ENCODE measurements at regions not wholly inside any gene's neighbourhood (a gene's known extent, or its start where the extent isn't known, plus 50 kb on each side); places are given as distances from the start of the nearest gene placed in this dataset.
"Not testable (repeated sequence)": the region's sequence is repeated elsewhere in the genome, so short reads cannot be mapped to it uniquely, and the experiment has no call there.

GRCh38 chr11:121904148-121904547, 211.9 kb downstream of the BLID start:
- no peak overlapping the region for H3K27ac ChIP-seq (ENCODE audit: low read depth, low read length)
- H3K27me3 ChIP-seq (ENCODE audit: control insufficient read depth, insufficient read depth, low read length), result no peaks in the 10 kb centered on the region
- DNase-seq (ENCODE audit: low read depth, low spot score), result no peak
- H3K4me3 ChIP-seq (ENCODE audit: low read depth, low read length), result no peak overlapping the region
- ChIA-PET CTCF (interaction anchor here (0.7 kb wide), 1 partner anchor 146 kb away, joined by 3 read pairs; no protein-coding TSS in a partner anchor), POLR2A (interaction anchor here (0.5 kb wide), 1 partner anchor 191 kb away, joined by 7 read pairs; no protein-coding TSS in a partner anchor)
- TF ChIP-seq CTCF (IDR thresholded peaks at IDR 0.05; ENCODE audit: low read depth, low read length), result no peak
- H3K9me3 ChIP-seq (ENCODE audit: control insufficient read depth, insufficient read depth, low read length), result no peaks in the 10 kb centered on the region

GRCh38 chr11:121901886-121902285, 214.1 kb downstream of the BLID start:
- Histone ChIP-seq H3K9me3 (ENCODE audit: control insufficient read depth, insufficient read depth, low read length) (no peaks in the 10 kb centered on the region), H3K27me3 (ENCODE audit: control insufficient read depth, insufficient read depth, low read length) (no peaks in the 10 kb centered on the region), H3K4me3 (ENCODE audit: low read depth, low read length) (no peak overlapping the region), H3K27ac (ENCODE audit: low read depth, low read length) (no peak overlapping the region)
- no peak for DNase-seq (ENCODE audit: low read depth, low spot score)
- CTCF ChIA-PET, result no interaction called here
- no peak for TF ChIP-seq CTCF (IDR thresholded peaks at IDR 0.05; ENCODE audit: low read depth, low read length)
- POLR2A ChIA-PET, result no interaction called here

GRCh38 chr11:121901417-121901816, 214.6 kb downstream of the BLID start:
- CTCF ChIA-PET, result not testable (repeated sequence)
- POLR2A ChIA-PET, result interaction anchor here (0.7 kb wide), 1 partner anchor 85 kb away, joined by 4 read pairs; no protein-coding TSS in a partner anchor

GRCh38 chr11:121899520-121899919, 216.5 kb downstream of the BLID start:
- no peak for DNase-seq (ENCODE audit: low read depth, low spot score)
- no peaks in the 10 kb centered on the region for H3K9me3 ChIP-seq (ENCODE audit: control insufficient read depth, insufficient read depth, low read length)
- H3K27me3 ChIP-seq (ENCODE audit: control insufficient read depth, insufficient read depth, low read length), result no peaks in the 10 kb centered on the region
- no peak overlapping the region for H3K27ac ChIP-seq (ENCODE audit: low read depth, low read length)
- ChIA-PET POLR2A (no interaction called here), CTCF (no interaction called here)
- no peak for TF ChIP-seq CTCF (IDR thresholded peaks at IDR 0.05; ENCODE audit: low read depth, low read length)
- no peak overlapping the region for H3K4me3 ChIP-seq (ENCODE audit: low read depth, low read length)

More at GRCh38 chr11:121901417-121901816, 214.6 kb downstream of the BLID start:
- H3K27me3 ChIP-seq (ENCODE audit: control insufficient read depth, insufficient read depth, low read length); DNase-seq (ENCODE audit: low read depth, low spot score); H3K4me3 ChIP-seq (ENCODE audit: low read depth, low read length); H3K27ac ChIP-seq (ENCODE audit: low read depth, low read length); H3K9me3 ChIP-seq (ENCODE audit: control insufficient read depth, insufficient read depth, low read length): not testable (repeated sequence)

- no peaks in the 10 kb centered on the region for H3K27me3 ChIP-seq (ENCODE audit: control insufficient read depth, insufficient read depth, low read length)
- H3K9me3 ChIP-seq (ENCODE audit: control insufficient read depth, insufficient read depth, low read length), result no peaks in the 10 kb centered on the region
- H3K4me3 ChIP-seq (ENCODE audit: low read depth, low read length), result no peak overlapping the region
- POLR2A ChIA-PET, result no interaction called here
- CTCF ChIA-PET, result no interaction called here
- no peak for TF ChIP-seq CTCF (IDR thresholded peaks at IDR 0.05; ENCODE audit: low read depth, low read length)
- no peak overlapping the region for H3K27ac ChIP-seq (ENCODE audit: low read depth, low read length)
- no peak for DNase-seq (ENCODE audit: low read depth, low spot score)
Measured at GRCh38 chr11:121898903-121899302, 217.1 kb downstream of the BLID start.

GRCh38 chr11:121895919-121896318, 220.1 kb downstream of the BLID start:
- Histone ChIP-seq H3K9me3 (ENCODE audit: control insufficient read depth, insufficient read depth, low read length) (no peaks in the 10 kb centered on the region), H3K4me3 (ENCODE audit: low read depth, low read length) (no peak overlapping the region), H3K27ac (ENCODE audit: low read depth, low read length) (peak overlapping the region; percentile 43), H3K27me3 (ENCODE audit: control insufficient read depth, insufficient read depth, low read length) (no peaks in the 10 kb centered on the region)
- no peak for DNase-seq (ENCODE audit: low read depth, low spot score)
- ChIA-PET CTCF (no interaction called here), POLR2A (no interaction called here)
- TF ChIP-seq CTCF (IDR thresholded peaks at IDR 0.05; ENCODE audit: low read depth, low read length), result no peak
